ENCODE measurements at regions not wholly inside any gene's neighbourhood (a gene's known extent, or its start where the extent isn't known, plus 50 kb on each side); places are given as distances from the start of the nearest gene placed in this dataset.

- no peaks in the 10 kb centered on the region for H3K27me3 ChIP-seq
- H3K4me1 ChIP-seq = peaks cover 0 to 2% of the 10 kb centered on the region in 2 donors
- TF ChIP-seq CTCF (IDR thresholded peaks at IDR 0.05) = no peak
- no peak overlapping the region for H3K4me3 ChIP-seq
- DNase-seq (ENCODE audit: low spot score in 2 of 2) = no peak
- peak overlapping the region; percentile 2 to 31 for H3K27ac ChIP-seq
- intact Hi-C loops (cut with DNase I) = no loop called here
- no peaks in the 10 kb centered on the region for H3K36me3 ChIP-seq
- H3K9me3 ChIP-seq = no peaks in the 10 kb centered on the region
These were observed 89.2 kb downstream of the KCNRG start for GRCh38 chr13:50104493-50104892.

DNA sequence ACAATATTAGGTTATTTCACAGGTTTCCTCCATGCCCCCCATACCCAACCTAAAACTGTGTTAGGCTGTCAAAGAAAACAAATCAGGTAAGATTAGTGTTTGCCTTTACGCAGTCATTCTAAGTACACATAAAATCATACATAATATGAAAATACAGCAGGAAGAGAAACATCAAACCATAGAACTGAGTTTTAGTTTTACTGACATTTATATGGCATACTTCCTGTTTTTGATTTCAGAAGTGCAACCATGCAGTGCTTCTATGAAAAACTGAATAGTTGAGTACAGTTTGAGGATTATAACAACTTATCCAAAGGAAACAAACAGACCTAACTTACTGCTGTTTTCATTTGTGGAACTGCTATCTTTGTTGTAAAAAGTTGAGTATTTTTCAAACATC lies 91.3 kb downstream of the KCNRG start:
- intact Hi-C loops (cut with DNase I) = no loop called here
- no peak for DNase-seq (ENCODE audit: low spot score in 2 of 2)
- no peak overlapping the region for H3K4me3 ChIP-seq
- no peaks in the 10 kb centered on the region for H3K9me3 ChIP-seq
- no peaks in the 10 kb centered on the region for H3K36me3 ChIP-seq
- peaks cover 0 to 2% of the 10 kb centered on the region in 2 donors for H3K4me1 ChIP-seq
- peak overlapping the region in 1 of 2 donors; percentile 35 for H3K27ac ChIP-seq
- H3K27me3 ChIP-seq = no peaks in the 10 kb centered on the region
- no peak for TF ChIP-seq CTCF (IDR thresholded peaks at IDR 0.05)

GRCh38 chr13:50107205-50107604 lies 92.0 kb downstream of the KCNRG start:
- no peak for DNase-seq (ENCODE audit: low spot score in 2 of 2)
- Histone ChIP-seq H3K4me3 (no peak overlapping the region), H3K27ac (peak overlapping the region; percentile 18 to 35), H3K27me3 (no peaks in the 10 kb centered on the region), H3K9me3 (no peaks in the 10 kb centered on the region), H3K4me1 (peaks cover 0 to 2% of the 10 kb centered on the region in 2 donors), H3K36me3 (no peaks in the 10 kb centered on the region)
- TF ChIP-seq CTCF (IDR thresholded peaks at IDR 0.05) = no peak
- intact Hi-C loops (cut with DNase I) = no loop called here

- Histone ChIP-seq H3K27me3 (no peaks in the 10 kb centered on the region), H3K27ac (no peak overlapping the region), H3K4me3 (no peak overlapping the region), H3K4me1 (peaks cover 0 to 7% of the 10 kb centered on the region in 2 donors), H3K9me3 (no peaks in the 10 kb centered on the region), H3K36me3 (no peaks in the 10 kb centered on the region)
- DNase-seq (ENCODE audit: low spot score in 2 of 2) = no peak
- intact Hi-C loops (cut with DNase I) = no loop called here
- no peak for TF ChIP-seq CTCF (IDR thresholded peaks at IDR 0.05)
These were observed 99.7 kb downstream of the KCNRG start for GRCh38 chr13:50114961-50115360.

- H3K36me3 ChIP-seq = no peaks in the 10 kb centered on the region
- no peaks in the 10 kb centered on the region for H3K9me3 ChIP-seq
- H3K4me3 ChIP-seq = no peak overlapping the region
- no peak overlapping the region for H3K27ac ChIP-seq
- no peak for DNase-seq (ENCODE audit: low spot score in 2 of 2)
- peaks cover 0 to 7% of the 10 kb centered on the region in 2 donors for H3K4me1 ChIP-seq
- intact Hi-C loops (cut with DNase I) = no loop called here
- TF ChIP-seq CTCF (IDR thresholded peaks at IDR 0.05) = no peak
- no peaks in the 10 kb centered on the region for H3K27me3 ChIP-seq
These were observed 100.5 kb downstream of the KCNRG start for GRCh38 chr13:50115695-50116094.

GRCh38 chr13:50116430-50116973 lies 101.3 kb downstream of the KCNRG start:
- Histone ChIP-seq H3K36me3 (no peaks in the 10 kb centered on the region), H3K4me1 (peaks cover 0 to 9% of the 10 kb centered on the region in 2 donors), H3K27ac (no peak overlapping the region), H3K4me3 (no peak overlapping the region), H3K9me3 (no peaks in the 10 kb centered on the region), H3K27me3 (no peaks in the 10 kb centered on the region)
- no peak for TF ChIP-seq CTCF (IDR thresholded peaks at IDR 0.05)
- no peak for DNase-seq (ENCODE audit: low spot score in 2 of 2)
- intact Hi-C loops (cut with DNase I) = no loop called here
